HEK293T (cell line): ENCODE measurements at regions not wholly inside any gene's neighbourhood (a gene's known extent, or its start where the extent isn't known, plus 50 kb on each side); places are given as distances from the start of the nearest gene placed in this dataset.

ENCODE experiments used
- BHLHE40 ChIP-seq: fragments of 450-650 bp; IDR thresholded peaks from 2 replicates; pipeline ENCODE4 v1.6.1; 2016; ENCODE audit warnings: mild to moderate bottlenecking, moderate library complexity, borderline replicate concordance
- FOXA1 ChIP-seq: fragments of 450-650 bp; IDR thresholded peaks from 2 replicates; pipeline ENCODE4 v1.6.1; 2016; ENCODE audit warnings: mild to moderate bottlenecking
- FOXK2 ChIP-seq: fragments of 450-650 bp; IDR thresholded peaks from 2 replicates; pipeline ENCODE4 v1.6.1; 2016; ENCODE audit warnings: mild to moderate bottlenecking
- FOXM1 ChIP-seq: fragments of 450-650 bp; IDR thresholded peaks from 2 replicates; pipeline ENCODE4 v1.6.1; 2017; ENCODE audit warnings: mild to moderate bottlenecking, borderline replicate concordance
- HDGF ChIP-seq: fragments of 450-650 bp; IDR thresholded peaks from 2 replicates; pipeline ENCODE4 v1.6.1; 2017; ENCODE audit warnings: antibody characterized with exemption, borderline replicate concordance
- SP1 ChIP-seq: fragments of 450-650 bp; IDR thresholded peaks from 2 replicates; pipeline ENCODE4 v1.6.1; 2017
- TARDBP ChIP-seq: fragments of 450-650 bp; IDR thresholded peaks from 2 replicates; pipeline ENCODE4 v1.6.1; 2016
- ZNF384 ChIP-seq: fragments of 450-650 bp; IDR thresholded peaks from 2 replicates; pipeline ENCODE4 v1.6.1; 2016

DNA sequence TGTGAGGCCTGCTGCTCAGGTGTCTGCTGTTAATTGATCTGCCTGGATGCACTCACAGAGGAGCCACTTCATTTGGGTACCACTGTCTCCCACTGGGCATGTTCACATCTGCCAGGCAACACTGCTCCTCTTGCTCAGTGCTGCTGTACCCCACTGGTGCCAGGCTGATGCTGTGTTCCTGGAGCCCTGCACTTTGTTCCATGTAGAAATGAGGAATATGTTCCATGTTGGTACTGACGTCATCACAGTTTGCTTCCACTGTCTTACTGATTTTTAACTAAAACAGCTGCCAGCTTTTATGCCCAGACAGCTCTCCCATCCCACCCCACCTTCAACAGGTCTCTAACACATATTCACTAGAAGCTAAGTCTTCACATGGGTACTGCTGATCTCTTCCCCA is 355.7 kb downstream of the LRRC70 start:
- TF ChIP-seq FOXK2 = no peak
- no peak for TF ChIP-seq ZNF384
- TF ChIP-seq HDGF = no peak
- TF ChIP-seq SP1 = no peak
- no peak for TF ChIP-seq FOXA1
- TF ChIP-seq TARDBP = no peak
- no peak for TF ChIP-seq BHLHE40
- no peak for TF ChIP-seq FOXM1
